HG03457 (cell line): ENCODE measurements at regions not wholly inside any gene's neighbourhood (a gene's known extent, or its start where the extent isn't known, plus 50 kb on each side); places are given as distances from the start of the nearest gene placed in this dataset.
"Not testable (repeated sequence)": the region's sequence is repeated elsewhere in the genome, so short reads cannot be mapped to it uniquely, and the experiment has no call there.

ENCODE experiments used
- ATAC-seq: cut with Tn5 transposase; IDR thresholded peaks from one replicate; pipeline ENCODE4 v1.9.1; 2021; ENCODE audit warnings: moderate number of reproducible peaks; ENCODE audit not compliant: unreplicated experiment

DNA sequence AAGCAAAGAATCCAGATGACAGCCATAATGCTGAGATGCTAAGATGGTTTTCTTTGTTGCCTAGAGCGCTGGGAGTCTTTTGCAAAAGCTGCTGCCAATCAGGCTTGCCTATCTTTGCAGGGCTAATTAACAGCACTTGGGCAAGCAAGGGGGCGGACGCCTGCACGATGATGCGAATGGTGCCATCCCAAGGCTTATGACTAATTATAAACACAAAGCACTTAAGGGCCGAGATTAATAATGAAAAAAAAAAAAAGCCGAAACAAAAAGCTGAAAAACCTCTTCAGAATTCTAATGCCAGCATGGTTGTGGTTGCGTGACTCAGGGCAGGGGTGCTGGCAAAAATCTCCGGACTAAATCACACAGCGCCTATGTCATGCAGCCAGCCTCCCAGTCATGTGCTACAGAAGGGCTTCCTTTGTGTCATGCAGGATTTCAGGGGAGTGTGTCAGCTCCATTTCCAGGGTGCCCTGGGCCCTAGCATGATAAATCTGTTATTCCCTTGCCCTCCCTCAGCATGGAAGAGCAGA lies 185.0 kb upstream of the ANKRD28 start:
- ATAC-seq = no peak

DNA sequence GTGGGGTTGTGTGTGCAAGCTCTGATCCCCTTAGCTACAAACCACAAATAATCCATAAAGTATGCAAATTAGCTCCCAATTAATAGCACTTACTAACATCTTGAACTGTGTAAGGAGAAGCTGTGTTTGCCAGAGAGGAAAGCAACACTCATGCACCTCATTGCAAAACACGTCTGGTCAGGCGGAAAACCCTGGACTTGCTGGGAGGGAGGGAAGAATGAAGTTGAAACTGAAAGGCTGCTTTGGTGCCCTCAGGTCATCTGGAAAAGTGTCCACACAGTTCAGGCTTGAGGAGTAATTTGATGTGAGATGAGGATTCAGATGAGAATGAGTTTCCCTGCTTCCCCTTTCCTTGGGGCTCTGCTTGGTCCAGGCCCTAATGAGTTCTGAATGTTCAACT lies 185.5 kb upstream of the ANKRD28 start:
- ATAC-seq = no peak

DNA sequence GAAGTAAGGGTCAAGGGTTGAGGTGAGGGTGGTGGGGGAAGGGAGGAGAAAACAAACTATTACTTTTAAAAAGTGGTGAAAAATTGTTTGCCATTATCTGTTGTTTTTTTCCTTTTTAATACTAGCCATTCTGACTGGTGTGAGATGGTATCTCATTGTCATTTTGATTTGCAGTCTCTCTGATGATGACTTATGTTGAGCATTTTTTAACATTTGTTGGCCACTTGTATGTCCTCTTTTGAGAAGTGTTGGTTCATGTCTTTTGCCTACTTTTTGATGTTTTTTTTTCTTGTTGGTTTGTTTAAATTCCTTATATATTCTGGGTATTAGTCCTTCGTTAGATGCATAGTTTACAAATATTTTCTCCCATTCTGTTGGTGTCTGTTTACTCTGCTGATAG lies 185.9 kb upstream of the ANKRD28 start:
- ATAC-seq = no peak

DNA sequence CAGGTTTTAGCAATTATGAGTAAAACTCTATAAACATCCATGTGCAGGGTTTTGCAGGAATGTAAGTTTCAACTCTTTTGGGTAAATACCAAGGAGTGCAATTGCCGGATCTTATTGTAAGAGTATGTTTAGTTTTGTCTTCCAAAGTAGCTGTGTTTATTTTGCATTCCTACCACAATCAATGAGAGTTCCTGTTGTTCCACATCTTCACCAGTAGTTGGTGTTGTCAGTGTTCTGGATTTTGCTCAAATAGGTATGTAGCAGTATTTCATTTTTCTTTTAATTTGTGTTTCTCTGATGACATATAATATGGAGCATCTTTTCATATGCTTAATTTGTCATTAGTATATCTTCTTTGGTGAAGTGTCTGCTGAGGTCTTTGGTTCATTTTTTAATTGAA lies 185.1 kb upstream of the GALNT15 start:
- no peak for ATAC-seq

DNA sequence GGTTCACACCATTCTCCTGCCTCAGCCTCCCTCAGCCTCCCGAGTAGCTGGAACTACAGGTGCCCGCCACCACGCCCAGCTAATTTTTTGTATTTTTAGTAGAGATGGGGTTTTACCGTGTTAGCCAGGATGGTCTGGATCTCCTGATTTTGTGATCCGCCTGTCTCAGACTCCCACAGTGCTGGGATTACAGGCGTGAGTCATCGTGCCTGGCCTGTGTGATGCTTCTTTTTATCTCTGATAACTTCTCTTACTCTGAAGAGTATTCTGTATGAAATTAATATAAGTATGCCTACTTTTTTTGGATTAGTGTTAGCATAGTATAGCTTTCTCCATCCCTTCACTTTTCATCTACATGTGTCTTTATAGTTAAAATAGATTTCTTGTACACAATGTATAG lies 180.8 kb upstream of the GALNT15 start:
- not testable (repeated sequence) for ATAC-seq

DNA sequence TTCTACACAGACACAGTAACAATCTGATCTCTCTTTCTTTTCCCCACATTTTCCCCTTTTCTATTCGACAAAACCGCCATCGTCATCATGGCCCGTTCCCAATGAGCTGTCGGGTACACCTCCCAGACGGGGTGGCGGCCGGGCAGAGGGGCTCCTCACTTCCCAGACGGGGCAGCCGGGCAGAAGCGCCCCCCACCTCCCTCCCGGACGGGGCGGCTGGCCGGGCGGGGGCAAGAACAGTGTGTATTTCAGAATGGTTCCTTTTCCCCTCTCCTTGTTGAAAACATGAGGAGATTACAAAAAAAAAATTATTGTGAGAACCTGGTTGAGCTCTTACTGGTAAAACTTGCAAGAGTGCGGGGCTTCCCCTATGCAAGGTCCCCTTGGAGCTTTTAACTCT lies 178.0 kb upstream of the GALNT15 start:
- not testable (repeated sequence) for ATAC-seq

DNA sequence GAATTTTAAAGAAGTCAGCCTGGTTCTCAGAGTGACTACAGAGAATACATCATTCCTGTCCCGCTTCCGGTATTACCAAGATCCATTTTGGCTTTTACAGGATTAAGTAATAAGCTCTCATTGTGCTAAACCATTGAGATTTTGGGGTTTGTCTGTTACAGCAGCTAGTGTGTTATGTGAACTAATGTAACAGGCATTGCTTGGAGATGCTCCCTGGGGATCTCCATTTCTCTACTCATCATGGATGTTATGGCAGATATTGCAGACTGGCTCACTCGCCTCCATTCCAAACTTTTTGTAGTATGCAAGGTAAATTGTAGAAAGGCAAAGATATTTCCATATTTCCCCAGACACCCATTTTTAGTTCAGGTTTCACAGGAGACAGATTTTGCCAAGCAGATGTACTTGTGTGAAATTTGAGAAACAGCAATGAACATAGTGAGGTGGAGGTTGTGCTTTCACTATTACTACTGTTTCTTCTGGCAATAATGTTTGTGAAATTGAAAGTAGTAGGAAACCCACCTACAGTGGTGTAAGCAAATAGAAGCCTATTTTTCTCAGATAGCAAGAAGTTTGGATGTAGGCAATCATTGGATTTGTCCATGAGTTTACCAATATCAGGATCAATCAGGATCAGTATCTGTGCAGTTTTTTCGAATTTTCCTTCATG lies 177.1 kb upstream of the GALNT15 start:
- ATAC-seq = no peak

DNA sequence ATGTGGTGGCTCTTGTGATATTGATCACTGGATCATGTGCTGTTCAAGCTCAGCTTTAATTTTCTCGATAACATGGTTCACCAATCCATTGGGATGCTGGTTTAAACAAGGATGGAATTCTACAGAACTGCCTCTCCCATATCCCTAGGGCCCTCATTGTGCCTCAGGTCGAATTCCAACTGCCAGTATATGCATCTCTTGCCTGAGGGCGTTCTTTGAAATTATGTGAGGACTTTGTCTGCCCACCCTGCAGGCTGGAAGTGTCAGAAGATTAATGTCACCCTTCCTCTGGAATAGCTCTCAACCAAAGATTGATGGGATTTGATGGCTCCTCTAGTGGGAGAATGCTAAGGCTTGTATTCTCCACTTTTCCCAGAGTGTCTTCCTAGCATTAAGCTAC lies 175.6 kb upstream of the GALNT15 start:
- ATAC-seq = no peak

DNA sequence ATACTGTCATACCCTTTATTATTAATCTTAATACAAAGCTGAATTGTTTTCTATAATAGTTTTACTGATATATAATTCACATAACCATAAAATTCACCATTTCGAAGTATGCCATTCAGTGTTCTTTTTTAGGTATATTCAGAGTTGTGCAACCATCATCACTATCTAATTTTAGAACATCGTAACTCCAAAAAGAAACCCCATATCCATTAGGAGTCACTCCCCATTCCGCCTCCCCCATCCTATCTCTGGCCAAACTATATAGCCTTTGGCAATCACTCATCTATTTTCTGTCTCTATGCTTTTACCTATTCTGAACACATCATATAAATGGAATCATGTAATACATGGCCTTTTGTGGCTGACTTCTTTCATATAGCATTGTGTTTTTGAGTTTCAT lies 169.7 kb upstream of the GALNT15 start:
- ATAC-seq = no peak

DNA sequence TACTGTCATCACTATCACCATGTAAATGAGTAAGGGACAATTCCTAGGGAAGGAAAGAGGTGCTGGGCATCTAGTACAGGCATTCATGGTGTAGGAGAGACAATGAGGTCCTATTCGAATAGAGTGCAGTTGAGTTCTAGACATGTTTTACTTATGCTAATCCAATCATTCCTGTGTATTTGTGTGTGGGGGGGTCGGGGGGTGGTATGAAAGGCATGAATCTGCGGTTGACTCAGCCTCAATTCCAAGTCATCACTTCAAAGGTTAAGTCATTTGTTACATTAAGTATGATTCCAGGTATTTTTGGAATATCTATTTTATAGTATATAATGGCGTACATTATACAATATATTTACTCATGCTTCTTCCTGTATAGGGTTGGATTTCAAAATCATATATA lies 163.1 kb upstream of the GALNT15 start:
- ATAC-seq = no peak

DNA sequence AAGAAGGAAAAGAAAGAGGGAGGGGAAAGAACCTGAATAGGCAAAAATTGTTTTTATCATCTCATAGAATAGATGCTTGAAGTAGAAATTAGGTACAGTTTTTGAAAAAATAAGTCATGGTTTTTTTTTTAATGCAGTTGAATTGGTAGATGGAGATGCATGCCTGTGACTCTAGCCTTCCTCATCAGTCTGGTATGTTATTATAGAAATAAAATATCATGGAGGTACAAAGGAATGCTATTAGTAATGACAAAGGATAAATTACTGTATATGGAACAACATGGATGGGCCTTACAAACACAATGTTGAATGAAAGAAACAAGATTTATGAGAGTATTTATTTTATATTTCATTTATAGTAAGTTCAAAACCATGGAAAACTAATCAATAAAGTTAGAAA lies 162.4 kb upstream of the GALNT15 start:
- ATAC-seq = no peak

DNA sequence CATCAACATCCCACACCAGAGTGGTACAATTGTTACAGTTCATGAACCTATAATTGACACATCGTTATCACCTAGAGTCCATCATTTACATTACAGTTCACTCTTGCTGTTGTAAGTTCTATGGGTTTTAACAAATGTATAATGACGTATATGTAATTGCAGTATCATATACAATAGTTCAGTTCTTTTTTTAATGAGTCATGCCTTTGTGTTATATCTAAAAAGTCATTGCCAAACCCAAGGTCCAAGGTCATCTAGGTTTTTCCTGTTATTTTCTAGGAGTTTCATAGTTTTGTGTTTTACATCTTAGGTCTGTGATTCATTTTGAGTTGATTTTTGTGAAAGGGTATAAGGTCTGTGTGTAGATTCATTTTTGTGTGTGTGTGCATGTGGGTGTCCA lies 160.9 kb upstream of the GALNT15 start:
- ATAC-seq = no peak

DNA sequence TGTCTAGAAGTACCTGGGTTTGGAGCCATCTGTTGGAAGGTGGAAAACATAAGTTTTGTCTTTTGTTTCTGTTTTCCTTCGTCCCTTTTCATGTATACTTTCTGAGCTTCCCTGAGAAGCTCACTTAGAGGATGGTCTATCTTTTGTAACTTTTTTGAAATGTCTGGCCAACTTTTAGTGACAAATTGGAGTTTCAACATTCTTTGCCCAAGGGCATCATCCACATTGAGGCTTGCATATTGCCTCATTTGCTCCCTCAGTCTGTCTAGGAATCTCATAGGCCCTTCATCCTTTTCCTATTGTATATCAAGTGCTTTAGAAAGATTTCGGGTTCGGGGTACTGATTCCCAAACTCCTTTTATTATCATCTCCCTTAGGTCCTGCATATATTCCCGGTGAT lies 152.7 kb upstream of the GALNT15 start:
- ATAC-seq = not testable (repeated sequence)

DNA sequence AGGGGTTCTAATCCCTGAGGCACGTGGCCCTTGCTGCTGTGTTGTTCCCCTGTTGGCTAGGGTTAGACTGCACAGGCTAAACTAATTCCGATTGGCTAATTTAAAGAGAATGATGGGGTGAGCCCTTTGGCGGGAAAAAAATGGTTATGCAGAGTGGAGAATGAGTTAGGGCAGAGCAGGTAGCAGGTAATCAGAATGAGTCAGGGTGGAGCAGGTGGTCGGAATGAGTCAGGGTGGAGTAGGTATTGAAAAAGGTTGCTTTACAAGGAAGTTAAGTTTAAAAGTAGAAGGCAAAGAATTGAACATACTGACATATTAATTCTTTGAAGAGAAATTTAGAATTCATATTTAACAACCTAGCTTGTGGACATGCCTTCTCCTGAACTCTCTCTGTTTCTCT lies 150.6 kb upstream of the GALNT15 start:
- ATAC-seq = not testable (repeated sequence)

DNA sequence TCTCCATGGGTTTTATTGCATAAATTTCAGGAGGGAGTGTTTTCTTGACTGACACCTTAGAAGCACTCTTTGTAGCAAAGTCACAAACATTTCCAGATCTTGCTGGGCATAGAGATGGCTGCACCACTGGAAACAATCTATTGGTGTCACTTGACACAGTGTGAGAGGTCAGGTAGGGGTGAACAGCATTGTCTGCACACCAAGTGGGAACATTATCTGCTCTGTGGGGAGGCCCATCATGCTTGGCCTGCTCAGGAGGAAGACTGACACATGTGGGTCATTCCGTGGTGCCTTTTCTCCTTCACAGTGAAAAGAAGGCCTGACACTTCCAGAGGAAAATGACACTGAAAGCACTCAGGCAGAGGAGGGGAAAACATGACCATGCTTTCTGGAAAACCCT lies 149.9 kb upstream of the GALNT15 start:
- ATAC-seq = no peak

DNA sequence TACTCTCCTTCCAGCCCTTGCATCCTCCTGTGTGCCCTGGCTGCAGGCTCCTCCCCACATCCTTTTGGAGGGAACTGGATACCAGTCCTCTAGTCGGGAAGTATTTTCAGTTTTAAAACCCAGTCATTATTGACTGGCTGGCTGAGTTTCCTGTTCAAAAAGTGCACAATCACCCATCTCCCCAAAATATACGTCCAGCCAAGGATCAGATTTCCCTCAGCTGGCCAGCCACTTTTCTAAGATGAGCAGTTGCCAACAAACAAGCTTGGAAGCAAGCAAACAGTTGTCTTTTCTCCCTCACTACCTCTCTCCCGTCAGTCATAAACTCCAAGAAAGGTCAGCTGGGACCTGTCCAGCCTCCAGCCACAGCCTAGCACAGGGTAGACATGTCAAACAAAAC lies 147.7 kb upstream of the GALNT15 start:
- no peak for ATAC-seq

DNA sequence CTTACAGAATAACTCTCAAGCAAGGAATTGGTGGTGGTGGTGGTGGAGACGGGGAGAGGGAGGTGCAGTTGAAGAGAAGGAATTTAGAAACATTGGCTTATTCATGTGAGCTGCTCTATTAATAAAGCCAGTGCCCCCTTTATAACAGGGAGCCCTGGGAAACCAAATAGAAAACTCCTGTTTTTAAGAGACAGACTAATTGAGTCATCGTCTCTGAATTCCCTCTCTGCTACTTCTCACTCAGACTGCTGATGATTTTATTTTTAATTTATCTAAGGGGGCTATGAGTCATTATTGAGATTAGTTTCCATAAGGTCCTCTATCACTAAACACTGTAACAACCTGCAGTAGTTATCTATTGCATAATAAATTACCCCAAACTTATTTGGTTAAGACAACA lies 145.9 kb upstream of the GALNT15 start:
- ATAC-seq = no peak

DNA sequence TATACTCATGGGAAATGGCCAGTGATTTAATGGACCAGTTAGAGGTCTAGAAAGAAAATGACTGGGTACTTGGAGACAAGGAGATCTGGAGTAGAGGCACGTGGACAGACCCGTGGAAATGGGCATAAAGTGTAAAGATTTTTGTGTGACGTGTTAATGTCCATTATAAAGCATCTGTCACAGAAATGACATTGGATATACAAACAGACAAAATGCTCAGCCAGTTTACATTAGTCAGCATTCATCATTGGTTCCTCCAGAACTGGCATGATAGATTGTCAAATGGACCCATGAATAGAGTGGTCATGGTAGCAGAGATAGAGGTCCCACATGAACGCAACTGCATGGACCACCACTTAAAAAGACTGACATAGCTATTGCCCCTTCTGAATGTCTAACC lies 144.1 kb upstream of the GALNT15 start:
- no peak for ATAC-seq

DNA sequence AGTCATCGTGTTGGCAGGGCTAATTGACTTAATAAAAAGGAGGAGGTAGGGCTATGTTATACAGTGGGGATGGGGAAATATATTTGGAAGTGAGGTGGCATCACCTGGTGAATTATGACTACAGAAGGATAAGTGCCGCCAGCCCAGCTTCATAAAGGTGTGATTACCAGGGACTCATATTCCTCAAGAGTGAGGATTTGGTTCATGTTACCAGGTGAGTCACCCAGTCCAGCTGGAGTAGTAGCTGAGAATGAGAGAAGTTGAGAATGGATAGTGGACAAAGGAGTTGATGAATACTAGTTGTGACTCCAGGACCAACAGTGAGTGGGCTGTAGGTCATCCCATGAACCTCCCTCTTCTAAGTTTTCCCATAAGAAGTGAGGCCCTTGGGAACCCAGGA lies 143.0 kb upstream of the GALNT15 start:
- no peak for ATAC-seq

DNA sequence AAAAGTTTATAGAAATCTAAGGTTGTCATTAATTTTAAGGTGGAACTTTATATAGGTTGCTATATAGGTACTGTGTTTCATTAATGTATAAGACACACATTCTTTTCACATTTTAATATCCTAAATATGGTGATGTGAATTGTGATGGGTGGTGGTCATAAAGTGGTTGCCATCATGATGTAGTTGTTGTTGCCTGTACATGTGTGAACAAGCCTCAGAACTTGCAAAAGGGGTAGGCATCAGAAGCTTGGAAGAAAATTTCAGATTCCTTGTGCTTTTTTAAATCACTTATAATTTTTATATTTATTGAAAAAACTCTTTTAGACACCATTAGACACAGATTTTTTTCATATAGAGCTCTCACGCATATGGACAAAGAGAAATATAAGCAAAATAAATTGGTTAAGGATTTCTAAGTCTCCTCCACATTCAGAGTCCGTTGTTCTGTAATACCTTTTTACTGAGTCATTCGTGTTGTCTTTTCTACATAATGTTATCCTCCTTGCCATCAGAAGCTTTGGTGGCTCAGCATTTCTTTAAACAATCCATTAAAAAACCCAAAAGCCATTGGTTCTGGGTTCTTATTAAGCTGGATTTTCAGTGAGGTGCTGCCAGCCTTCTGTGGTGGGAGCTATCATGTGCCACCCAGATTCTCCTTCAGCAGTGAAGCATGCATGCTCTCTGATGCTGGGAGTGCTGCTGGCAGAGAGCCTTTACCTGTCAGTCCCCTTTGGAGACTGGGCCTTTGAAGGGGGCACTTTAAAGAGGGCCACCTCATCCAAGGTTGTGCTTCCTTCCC lies 140.4 kb upstream of the GALNT15 start:
- no peak for ATAC-seq

DNA sequence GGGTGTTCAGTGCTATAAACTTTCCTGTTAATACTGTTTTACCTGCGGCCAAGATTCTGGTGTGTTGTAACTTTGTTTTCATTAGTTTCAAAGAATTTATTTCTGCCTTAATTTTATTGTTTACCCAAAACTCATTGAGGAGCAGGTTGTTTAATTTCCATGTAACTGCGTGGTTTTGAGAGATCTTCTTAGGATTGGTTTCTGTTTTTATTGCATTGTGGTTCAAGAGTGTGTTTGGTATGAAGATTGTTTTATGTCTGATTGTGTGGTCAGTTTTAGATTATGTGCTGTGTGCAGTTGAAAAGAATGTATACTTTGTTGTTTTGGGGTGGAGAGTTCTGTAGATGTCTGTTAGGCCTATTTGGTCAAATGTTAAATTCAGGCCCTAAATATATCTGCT lies 133.5 kb upstream of the GALNT15 start:
- no peak for ATAC-seq
